ELR (cell line): ENCODE measurements at regions not wholly inside any gene's neighbourhood (a gene's known extent, or its start where the extent isn't known, plus 50 kb on each side); places are given as distances from the start of the nearest gene placed in this dataset.
"Not testable (repeated sequence)": the region's sequence is repeated elsewhere in the genome, so short reads cannot be mapped to it uniquely, and the experiment has no call there.

Experiments used
- DNase-seq: peaks from one replicate; pipeline ENCODE4 v3.0.0-alpha.2; 2015; ENCODE audit warnings: low read depth

- DNase-seq = no peak
Observed at GRCh38 chr3:181920409-181920808, 208.7 kb downstream of the SOX2 start.

DNA sequence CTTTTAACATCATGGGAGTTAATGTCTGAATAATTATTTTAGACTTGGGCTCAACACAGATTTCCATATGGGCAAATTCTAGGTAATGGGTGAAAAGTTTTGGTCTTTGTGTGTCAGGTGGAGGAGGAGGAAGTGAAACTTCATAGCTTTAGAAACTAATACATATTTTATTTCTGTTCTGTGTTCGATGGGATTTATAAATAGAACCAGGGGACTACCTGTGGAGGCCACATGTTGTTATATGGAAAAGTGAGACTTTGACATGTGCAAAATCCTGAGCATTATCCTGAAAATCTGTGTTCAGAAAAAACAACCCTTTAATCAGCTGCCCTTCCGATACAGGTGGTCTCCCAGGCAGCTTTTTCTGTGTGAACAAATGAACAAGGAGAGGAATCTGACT lies 209.5 kb downstream of the SOX2 start:
- no peak for DNase-seq

GRCh38 chr3:181925841-181926240 lies 214.1 kb downstream of the SOX2 start:
- not testable (repeated sequence) for DNase-seq

DNA sequence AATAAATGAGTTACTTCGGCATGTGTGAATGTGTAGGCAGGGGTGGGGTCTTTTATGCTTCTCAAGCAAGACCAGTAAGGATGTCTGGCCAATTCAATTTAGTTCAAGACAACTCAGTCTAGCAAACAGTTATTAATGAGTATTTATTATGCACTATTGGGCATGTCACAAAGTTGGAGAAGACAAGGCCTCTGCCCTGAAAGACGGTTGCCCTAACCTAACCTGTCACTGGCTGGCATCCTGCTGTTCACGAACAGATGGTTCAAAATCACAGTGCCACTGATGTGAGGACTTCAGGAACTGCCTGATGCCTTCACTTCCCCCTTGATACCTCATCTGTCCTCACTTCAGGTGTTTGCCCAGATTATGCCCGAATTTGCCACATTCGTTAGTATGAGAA lies 217.8 kb downstream of the SOX2 start:
- DNase-seq = no peak

- DNase-seq = no peak
Observed at GRCh38 chr3:181930105-181930504, 218.4 kb downstream of the SOX2 start.

GRCh38 chr3:181932039-181932438 lies 220.3 kb downstream of the SOX2 start:
- no peak for DNase-seq

DNA sequence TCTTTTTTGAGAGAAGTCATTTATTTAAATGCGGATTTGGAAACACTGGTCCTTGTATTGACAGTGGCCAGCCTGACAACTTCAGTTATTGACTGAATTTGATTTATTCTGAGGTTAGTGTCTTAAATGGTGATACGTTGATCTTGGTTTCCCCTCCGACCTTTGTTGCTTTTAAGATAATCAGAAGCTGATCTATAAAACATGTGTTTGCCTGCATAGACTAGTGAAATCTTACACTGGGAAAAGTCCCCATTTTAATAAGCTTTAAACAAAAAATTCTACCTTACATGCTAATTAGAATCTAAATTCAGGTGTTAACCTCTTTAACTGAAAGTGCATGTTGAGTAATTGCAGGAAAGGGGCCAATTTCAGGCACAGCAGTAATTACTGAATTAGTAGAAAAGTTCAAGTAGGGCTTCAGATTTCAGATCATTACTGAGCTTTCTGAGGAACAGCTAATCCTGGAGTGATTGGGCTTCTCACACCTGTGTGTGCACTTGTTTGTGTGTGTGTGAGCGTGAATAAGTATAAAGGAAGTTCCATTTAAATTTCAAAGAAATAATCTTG lies 221.4 kb downstream of the SOX2 start:
- no peak for DNase-seq

GRCh38 chr3:181935915-181936314 lies 224.2 kb downstream of the SOX2 start:
- DNase-seq = no peak

DNA sequence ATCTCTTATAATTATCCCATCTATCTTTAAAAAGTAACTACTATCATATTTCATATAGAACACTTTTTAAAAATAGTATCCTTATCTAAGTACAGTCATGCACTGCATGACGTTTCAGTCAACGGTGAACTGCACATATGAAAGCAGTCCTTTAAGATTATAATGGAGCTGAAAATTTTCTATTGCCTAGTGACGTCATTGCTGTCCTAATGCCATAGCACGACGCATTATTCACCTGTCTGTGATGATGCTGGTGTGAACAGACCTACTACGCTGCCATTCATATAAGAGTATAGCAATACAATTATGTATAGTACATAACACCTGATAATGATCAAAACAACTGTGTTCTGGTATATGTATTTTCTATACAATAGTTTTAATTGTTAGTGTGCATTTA lies 225.0 kb downstream of the SOX2 start:
- DNase-seq = no peak

- peak; percentile 12 for DNase-seq
Observed at GRCh38 chr3:181938580-181938979, 226.9 kb downstream of the SOX2 start.

- no peak for DNase-seq
Observed at GRCh38 chr3:181940703-181941102, 229.0 kb downstream of the SOX2 start.

DNA sequence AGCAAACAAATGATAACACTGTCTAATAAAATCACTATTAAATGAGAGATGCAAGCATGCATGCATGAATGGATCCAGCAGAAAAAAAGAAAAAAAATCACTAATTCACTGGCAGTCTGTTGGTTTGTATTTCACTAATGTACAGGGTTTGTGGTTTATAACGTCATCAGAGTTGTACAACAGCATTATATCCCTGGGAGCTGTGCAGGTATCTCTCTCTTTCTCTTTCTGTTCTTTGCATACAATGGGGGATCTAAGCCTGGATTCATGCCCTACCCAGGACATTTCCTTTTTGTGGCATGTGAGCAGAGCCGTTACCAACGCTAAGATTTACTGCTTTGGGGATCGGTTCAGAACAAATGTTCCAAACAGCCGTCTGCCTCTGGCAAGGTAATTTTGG lies 229.5 kb downstream of the SOX2 start:
- DNase-seq = no peak

DNA sequence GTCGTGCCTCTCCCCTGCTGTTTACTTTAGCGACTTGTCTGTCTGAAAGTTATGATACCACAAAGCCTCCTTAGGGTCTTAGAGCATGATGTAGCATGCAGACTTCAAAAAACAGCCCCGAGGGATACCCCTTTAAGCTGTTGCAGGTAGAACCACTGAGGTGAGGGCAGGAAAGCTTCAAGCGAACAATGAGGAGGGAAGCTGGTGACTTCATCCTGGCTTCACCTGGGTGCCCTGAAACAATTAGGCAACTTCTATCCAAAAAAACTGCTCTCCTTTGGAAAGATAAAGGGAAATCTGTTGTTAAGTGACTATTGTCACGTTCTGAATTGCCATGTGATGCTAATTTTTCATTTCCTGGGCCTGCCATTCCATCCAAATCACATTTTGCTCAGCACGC lies 231.6 kb downstream of the SOX2 start:
- DNase-seq = no peak

DNA sequence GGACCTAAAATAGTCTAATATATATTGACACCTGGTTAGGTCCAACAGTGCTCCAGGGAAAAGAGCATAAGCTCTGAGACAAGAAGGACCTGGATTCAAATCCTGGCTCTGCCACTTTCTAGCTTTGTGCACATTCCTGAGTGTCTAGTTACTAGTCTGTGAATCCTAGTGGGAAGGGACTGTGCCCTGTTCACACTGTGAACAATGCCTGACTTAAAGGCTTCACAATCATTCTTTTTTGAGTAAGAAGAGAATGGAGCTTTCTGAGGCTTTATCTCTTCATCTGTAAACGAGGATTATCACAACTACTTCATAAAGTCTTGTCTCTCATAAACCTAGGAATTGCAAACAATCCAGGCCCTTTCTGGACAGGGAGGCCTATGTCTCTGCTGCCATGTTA lies 235.9 kb downstream of the SOX2 start:
- no peak for DNase-seq

DNA sequence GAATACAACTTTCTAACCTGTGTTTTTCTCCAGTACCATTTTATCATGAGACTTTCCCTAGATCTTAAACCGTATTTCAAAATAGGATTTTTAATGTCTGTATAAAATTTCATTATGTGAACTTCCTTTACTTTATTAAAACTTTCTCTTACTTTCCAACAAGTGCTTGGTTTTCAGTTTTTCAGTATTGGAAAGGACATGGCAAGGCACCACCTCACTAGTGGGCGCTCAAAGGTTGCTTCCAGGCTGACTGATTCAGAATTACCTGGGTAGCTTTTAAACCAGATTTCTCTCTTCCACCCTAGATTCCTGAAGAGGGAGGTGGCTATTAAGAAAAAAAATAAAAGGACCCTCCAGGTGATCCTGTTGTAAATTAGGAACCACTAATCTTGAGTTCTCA lies 236.6 kb downstream of the SOX2 start:
- no peak for DNase-seq

GRCh38 chr3:181952221-181952620 lies 240.5 kb downstream of the SOX2 start:
- DNase-seq = no peak

GRCh38 chr3:181952929-181953328 lies 241.2 kb downstream of the SOX2 start:
- DNase-seq = no peak

DNA sequence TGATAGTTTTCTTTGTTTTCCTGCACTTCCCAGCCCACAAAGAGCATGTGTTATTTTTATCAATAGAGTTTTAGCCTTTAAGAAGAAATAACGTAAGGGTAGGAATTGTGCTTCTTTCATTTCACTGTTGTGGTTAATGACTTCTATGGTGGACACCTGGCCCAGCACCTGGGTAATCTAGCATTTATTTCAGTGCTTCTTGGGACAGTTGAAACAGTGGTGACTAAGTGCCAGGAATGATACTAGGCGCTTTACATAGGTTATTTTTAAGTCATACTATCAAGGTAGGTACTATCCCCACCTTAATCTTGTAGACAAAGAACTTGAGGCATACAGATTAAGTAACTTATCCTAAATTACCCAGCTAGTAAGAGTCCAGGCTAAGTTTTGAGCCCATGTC lies 243.8 kb downstream of the SOX2 start:
- DNase-seq = no peak

DNA sequence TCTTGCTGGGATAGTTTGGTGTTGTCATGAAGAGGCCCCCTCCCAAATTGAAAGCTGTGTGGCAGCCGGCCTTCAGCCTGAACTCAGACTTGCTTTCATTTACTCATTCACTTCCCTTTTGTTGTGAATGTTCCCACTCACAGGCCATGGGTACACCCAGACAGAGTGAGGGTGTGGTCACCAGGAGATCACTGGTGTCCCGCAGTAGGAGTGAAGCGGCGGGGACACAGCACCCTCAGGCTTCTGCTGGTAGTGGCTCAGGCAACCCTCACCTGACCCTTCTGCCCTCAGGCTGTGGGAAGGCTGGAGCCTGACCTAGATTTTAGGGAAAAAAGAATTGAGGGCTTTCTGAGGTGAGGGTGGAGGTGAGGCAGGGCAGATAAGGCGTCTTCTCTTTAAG lies 244.4 kb downstream of the SOX2 start:
- DNase-seq = no peak

GRCh38 chr3:181966393-181966792 lies 254.7 kb downstream of the SOX2 start:
- DNase-seq = no peak

GRCh38 chr3:181969925-181970324 lies 258.2 kb downstream of the SOX2 start:
- DNase-seq = no peak

DNA sequence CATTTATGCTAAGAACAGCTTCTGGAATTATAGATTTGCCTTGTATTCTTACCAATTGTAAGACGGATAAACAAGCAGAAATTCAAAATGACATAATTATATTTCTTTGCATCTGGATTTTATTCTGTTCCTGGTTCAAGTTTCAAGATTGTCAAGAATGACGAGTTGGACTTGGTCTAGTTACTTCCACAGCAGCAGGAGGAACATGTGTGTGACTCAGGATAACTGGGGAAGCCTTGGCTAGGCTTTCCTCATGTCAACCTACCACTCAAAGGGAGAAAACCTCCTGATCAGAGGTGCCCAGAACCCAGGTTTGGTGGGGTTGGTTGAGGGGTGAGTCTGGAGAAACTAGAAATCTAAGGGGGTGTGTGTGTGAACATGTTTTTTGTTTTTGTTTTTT lies 259.7 kb downstream of the SOX2 start:
- no peak for DNase-seq

DNA sequence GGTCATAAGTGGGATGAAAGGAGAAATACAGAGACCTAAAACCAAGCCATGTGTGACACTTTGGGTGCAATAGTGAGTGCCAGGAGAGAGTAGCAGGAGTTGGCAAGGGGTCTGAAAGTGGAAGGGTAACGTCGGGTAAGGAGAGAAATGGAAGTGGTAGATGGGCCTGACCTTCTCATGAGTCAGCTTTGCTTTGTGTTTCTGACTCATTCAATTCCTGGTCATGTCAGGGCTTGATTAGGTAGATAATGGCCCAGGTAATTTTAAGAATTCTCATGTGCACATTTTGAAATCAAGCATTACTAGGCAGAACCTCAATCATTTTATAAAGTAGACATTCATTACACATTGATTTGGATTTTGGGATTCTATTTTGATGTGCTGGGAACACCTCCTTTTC lies 262.5 kb downstream of the SOX2 start:
- no peak for DNase-seq

GRCh38 chr3:181976526-181976925 lies 264.8 kb downstream of the SOX2 start:
- DNase-seq = no peak

- DNase-seq = no peak
Observed at GRCh38 chr3:181985386-181985785, 273.7 kb downstream of the SOX2 start.
